ENCODE measurements at regions not wholly inside any gene's neighbourhood (a gene's known extent, or its start where the extent isn't known, plus 50 kb on each side); places are given as distances from the start of the nearest gene placed in this dataset.

DNA sequence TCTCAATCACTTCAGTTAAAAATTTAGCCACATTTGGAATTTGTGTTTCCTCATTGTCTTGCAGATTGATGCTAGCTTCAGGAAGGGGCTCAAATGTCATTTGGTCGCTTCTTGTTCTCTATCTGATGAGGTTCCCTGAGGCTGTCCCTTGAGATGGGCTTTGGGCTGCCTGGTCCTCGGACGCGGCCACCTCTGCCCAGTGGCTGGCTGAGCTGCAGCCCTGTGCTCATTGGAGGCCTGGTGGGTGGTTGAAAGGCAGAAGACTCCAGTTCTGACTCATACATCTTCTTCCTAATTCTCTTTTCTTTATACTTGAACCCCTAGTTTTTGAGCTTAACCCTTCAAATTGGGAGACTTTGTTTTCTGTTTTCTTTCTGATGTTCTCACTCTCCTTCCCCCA lies 78.8 kb upstream of the NTRK2 start:
- H3K36me3 ChIP-seq (ENCODE audit: insufficient read depth, low read depth, low read length) = no peaks in the 10 kb centered on the region
- H3K9ac ChIP-seq (ENCODE audit: low read depth, low read length) = no peak overlapping the region
- H3K4me3 ChIP-seq (ENCODE audit: low read length) = no peak overlapping the region
- no peaks in the 10 kb centered on the region for H3K9me3 ChIP-seq (ENCODE audit: insufficient read depth, low read depth, low read length)
- H3K4me1 ChIP-seq (ENCODE audit: insufficient read depth, low read length) = no peaks in the 10 kb centered on the region
- no peaks in the 10 kb centered on the region for H3K27me3 ChIP-seq (ENCODE audit: insufficient read depth, low read length)
- H3K27ac ChIP-seq (ENCODE audit: low read length) = no peak overlapping the region

DNA sequence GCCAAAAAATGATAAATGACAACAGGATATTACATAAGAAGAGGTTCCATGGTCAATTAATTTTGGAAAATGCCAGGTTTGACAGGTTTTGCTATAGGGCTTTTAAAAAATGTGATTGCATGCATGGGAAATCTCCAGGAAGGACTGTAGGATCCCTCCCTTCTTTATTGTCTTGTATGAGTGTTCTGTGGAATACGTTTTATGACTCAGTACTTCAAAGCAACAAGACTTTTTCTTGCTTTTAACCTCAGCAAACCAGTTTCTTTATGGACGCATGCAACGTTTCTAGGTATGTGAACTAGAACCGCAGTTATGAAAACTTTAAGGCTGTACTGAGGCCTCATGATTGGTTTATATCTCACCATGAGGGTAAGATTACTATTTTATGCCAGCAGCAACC lies 76.6 kb upstream of the NTRK2 start:
- Histone ChIP-seq H3K9ac (ENCODE audit: low read depth, low read length) (no peak overlapping the region), H3K27me3 (ENCODE audit: insufficient read depth, low read length) (no peaks in the 10 kb centered on the region), H3K36me3 (ENCODE audit: insufficient read depth, low read depth, low read length) (no peaks in the 10 kb centered on the region), H3K4me1 (ENCODE audit: insufficient read depth, low read length) (no peaks in the 10 kb centered on the region), H3K9me3 (ENCODE audit: insufficient read depth, low read depth, low read length) (no peaks in the 10 kb centered on the region), H3K27ac (ENCODE audit: low read length) (no peak overlapping the region), H3K4me3 (ENCODE audit: low read length) (no peak overlapping the region)

DNA sequence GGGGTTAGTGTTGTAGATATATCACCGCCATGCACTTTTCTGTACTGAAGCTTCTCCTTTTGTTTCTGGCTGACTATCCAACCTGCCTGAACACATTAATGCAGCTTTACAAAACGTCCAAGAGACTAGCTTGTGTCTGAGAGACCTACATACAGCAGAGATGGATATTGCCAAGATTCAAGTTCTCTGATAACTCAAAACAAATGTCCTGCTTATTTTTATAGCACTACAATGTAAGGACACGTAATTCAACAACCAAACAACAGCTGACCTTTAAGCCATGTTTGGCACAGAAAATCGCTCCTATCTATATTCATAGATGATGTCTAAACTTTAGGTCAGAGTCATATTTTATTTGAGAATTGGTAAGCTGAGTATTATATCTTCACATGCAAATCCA lies 76.2 kb upstream of the NTRK2 start:
- no peak overlapping the region for H3K4me3 ChIP-seq (ENCODE audit: low read length)
- H3K9ac ChIP-seq (ENCODE audit: low read depth, low read length) = no peak overlapping the region
- no peaks in the 10 kb centered on the region for H3K27me3 ChIP-seq (ENCODE audit: insufficient read depth, low read length)
- H3K9me3 ChIP-seq (ENCODE audit: insufficient read depth, low read depth, low read length) = no peaks in the 10 kb centered on the region
- no peak overlapping the region for H3K27ac ChIP-seq (ENCODE audit: low read length)
- H3K36me3 ChIP-seq (ENCODE audit: insufficient read depth, low read depth, low read length) = no peaks in the 10 kb centered on the region
- no peaks in the 10 kb centered on the region for H3K4me1 ChIP-seq (ENCODE audit: insufficient read depth, low read length)

DNA sequence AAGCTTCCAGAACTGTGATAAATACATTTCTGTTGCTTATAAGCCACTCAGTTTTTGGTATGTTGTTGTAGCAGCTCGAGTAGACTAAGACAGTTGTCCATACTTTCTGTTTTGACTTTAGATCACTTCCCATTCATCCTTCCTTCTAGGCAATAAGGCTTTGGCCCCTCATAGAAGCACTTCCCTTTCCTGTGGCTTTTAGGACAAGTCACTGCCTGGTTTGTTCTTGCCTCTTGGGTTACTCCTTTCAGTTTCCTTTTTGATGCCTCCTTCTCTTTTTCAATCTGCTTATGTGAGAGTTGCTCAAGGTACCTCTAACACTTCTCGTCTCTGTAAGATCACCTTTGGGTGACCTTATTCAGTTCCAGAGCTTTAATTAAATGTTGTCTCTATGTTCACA lies 72.4 kb upstream of the NTRK2 start:
- Histone ChIP-seq H3K27me3 (ENCODE audit: insufficient read depth, low read length) (no peaks in the 10 kb centered on the region), H3K36me3 (ENCODE audit: insufficient read depth, low read depth, low read length) (no peaks in the 10 kb centered on the region), H3K9me3 (ENCODE audit: insufficient read depth, low read depth, low read length) (no peaks in the 10 kb centered on the region), H3K27ac (ENCODE audit: low read length) (no peak overlapping the region), H3K4me3 (ENCODE audit: low read length) (no peak overlapping the region), H3K9ac (ENCODE audit: low read depth, low read length) (no peak overlapping the region), H3K4me1 (ENCODE audit: insufficient read depth, low read length) (no peaks in the 10 kb centered on the region)

DNA sequence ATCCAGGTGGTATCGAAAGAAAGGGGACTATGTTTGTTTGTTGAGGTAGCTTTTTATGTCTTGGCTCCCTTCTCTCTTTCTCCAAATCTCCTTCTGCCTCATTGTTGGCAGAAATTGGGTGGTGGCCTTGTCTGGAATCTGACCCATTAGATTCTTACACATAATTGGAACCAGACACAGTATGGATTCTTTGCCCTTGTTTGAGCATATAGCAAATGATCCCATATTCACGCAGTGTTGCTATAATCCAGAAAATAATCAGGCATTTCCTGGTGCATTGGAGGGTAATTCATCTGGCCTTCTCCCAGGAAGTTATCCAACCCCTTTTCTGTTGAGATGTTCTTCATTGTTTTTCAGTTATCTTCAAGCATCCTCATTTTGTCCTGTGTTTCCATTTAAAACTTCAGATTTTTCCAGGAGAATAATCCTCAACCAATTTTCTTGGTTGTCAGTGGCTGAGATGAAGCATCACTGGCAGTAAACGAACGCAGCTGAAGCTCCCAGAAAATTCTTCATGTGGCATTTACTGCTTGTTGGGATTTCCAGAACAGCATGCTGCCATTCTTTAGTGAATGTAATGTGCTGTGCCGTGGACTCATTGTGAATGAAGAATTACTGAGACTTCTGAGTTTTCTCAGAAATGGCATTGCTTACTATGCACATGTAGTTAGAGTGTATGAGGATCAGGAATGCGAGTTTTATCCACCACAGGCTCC lies 70.5 kb upstream of the NTRK2 start:
- Histone ChIP-seq H3K27me3 (ENCODE audit: insufficient read depth, low read length) (no peaks in the 10 kb centered on the region), H3K9ac (ENCODE audit: low read depth, low read length) (no peak overlapping the region), H3K4me3 (ENCODE audit: low read length) (no peak overlapping the region), H3K36me3 (ENCODE audit: insufficient read depth, low read depth, low read length) (no peaks in the 10 kb centered on the region), H3K27ac (ENCODE audit: low read length) (no peak overlapping the region), H3K4me1 (ENCODE audit: insufficient read depth, low read length) (no peaks in the 10 kb centered on the region), H3K9me3 (ENCODE audit: insufficient read depth, low read depth, low read length) (no peaks in the 10 kb centered on the region)

DNA sequence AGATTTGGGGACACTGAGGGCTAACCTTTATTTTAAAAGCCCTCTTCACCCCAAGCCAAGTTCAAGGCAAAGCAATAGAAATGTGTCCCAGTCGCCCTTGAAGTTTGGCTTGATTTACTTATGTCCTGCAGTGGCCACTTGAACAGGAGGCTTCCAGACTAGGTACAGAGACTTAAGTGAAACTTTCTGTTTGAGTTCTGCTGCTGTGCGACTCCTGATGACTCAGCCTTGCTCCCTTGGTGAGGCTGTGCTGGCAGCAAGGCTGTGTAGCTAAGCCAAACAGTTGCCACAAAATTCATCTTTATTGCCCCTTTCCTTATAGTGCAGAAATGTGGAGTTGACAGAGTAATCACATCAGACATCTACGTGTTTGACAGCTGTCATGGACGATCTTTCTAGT lies 68.8 kb upstream of the NTRK2 start:
- no peaks in the 10 kb centered on the region for H3K27me3 ChIP-seq (ENCODE audit: insufficient read depth, low read length)
- no peak overlapping the region for H3K9ac ChIP-seq (ENCODE audit: low read depth, low read length)
- no peak overlapping the region for H3K4me3 ChIP-seq (ENCODE audit: low read length)
- no peaks in the 10 kb centered on the region for H3K9me3 ChIP-seq (ENCODE audit: insufficient read depth, low read depth, low read length)
- H3K4me1 ChIP-seq (ENCODE audit: insufficient read depth, low read length) = no peaks in the 10 kb centered on the region
- H3K36me3 ChIP-seq (ENCODE audit: insufficient read depth, low read depth, low read length) = no peaks in the 10 kb centered on the region
- H3K27ac ChIP-seq (ENCODE audit: low read length) = no peak overlapping the region

DNA sequence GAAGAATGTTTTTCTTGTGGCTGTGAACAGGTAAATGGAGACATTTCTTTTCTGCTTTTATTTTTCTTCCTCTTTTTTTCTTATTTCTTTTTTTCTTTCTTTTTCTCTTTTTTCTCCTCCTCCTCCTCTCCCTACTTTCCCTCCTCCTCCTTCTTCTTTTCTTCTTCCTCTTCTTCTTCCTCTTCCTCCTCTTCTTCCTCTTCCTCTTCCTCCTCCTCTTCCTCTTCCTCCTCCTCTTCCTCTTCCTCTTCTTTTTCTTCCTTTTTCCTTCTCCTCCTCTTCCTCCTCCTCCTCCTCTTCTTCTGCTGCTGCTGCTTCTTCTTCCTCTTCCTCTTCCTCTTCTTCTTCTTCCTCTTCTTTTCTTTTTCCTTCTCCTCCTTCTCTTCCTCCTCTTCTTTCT lies 65.3 kb upstream of the NTRK2 start:
- no peaks in the 10 kb centered on the region for H3K9me3 ChIP-seq (ENCODE audit: insufficient read depth, low read depth, low read length)
- no peak overlapping the region for H3K27ac ChIP-seq (ENCODE audit: low read length)
- H3K36me3 ChIP-seq (ENCODE audit: insufficient read depth, low read depth, low read length) = no peaks in the 10 kb centered on the region
- no peaks in the 10 kb centered on the region for H3K4me1 ChIP-seq (ENCODE audit: insufficient read depth, low read length)
- no peak overlapping the region for H3K9ac ChIP-seq (ENCODE audit: low read depth, low read length)
- no peaks in the 10 kb centered on the region for H3K27me3 ChIP-seq (ENCODE audit: insufficient read depth, low read length)
- H3K4me3 ChIP-seq (ENCODE audit: low read length) = no peak overlapping the region

DNA sequence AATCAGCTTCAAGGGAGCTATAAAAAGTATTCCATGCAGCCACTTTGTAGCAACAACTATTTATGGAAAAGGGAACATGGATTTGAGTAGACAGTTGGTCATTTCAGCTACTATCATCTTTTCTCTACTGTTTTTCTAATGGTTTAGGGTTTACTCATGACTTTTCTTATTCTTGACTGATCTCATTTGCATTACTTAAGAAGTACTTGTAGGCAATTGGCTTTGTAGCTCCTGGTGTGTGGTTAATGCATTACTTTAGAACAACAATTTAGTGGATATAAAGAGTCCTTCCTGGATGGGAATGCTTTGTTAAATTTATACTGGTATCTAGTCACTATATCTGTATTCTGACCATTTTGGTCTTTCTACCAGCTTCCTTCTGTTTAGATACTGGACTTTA lies 59.8 kb upstream of the NTRK2 start:
- H3K27me3 ChIP-seq (ENCODE audit: insufficient read depth, low read length) = no peaks in the 10 kb centered on the region
- H3K9ac ChIP-seq (ENCODE audit: low read depth, low read length) = no peak overlapping the region
- no peaks in the 10 kb centered on the region for H3K36me3 ChIP-seq (ENCODE audit: insufficient read depth, low read depth, low read length)
- H3K4me1 ChIP-seq (ENCODE audit: insufficient read depth, low read length) = no peaks in the 10 kb centered on the region; the same call in 1 of the 2 replicates
- H3K4me3 ChIP-seq (ENCODE audit: low read length) = no peak overlapping the region
- H3K9me3 ChIP-seq (ENCODE audit: insufficient read depth, low read depth, low read length) = peaks cover 4% of the 10 kb centered on the region; the same call in 1 of the 2 replicates
- H3K27ac ChIP-seq (ENCODE audit: low read length) = no peak overlapping the region

DNA sequence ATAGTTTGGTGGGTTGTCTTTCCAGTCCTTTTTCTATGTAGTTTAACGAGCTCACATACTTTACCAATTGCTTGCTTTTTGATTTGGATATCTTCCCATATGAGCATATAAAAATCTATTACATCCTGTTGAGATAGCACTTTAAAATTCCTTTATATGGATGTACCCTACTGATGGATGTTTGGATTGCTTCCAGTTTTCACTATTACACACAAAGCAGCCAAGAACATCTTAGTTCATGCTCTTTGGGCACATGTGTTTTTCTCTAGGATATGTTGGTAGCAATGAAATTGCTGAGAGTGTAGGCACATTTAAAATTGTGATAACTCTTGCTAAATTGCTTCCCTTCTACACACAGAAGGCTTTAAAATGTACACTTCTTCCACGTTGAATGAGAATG lies 56.1 kb upstream of the NTRK2 start:
- Histone ChIP-seq H3K9ac (ENCODE audit: low read depth, low read length) (no peak overlapping the region), H3K27me3 (ENCODE audit: insufficient read depth, low read length) (no peaks in the 10 kb centered on the region), H3K9me3 (ENCODE audit: insufficient read depth, low read depth, low read length) (peaks cover 4% of the 10 kb centered on the region; the same call in 1 of the 2 replicates), H3K4me1 (ENCODE audit: insufficient read depth, low read length) (peaks cover 5% of the 10 kb centered on the region; the same call in 1 of the 2 replicates), H3K36me3 (ENCODE audit: insufficient read depth, low read depth, low read length) (no peaks in the 10 kb centered on the region), H3K4me3 (ENCODE audit: low read length) (no peak overlapping the region), H3K27ac (ENCODE audit: low read length) (no peak overlapping the region)

DNA sequence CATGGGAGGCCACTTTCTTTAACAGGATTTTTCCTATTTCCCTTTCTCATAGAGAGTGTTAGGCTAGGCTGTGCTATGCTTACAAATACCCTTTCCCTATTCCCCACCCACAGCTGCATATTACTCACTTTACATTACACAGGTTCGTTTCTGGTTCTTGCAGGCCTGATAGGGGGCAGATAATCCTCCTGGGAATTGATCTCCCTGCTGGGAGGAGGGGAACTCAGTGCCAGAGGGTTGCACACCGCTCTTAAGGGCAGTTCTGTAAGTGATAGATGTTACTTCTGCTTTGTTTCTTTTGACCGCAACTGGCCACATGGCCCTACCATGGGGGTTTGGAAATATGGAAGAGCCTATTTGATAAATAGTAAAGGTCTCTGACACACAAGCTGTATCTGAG lies 54.0 kb upstream of the NTRK2 start:
- Histone ChIP-seq H3K27ac (ENCODE audit: low read length) (no peak overlapping the region), H3K4me3 (ENCODE audit: low read length) (no peak overlapping the region), H3K27me3 (ENCODE audit: insufficient read depth, low read length) (no peaks in the 10 kb centered on the region), H3K9ac (ENCODE audit: low read depth, low read length) (no peak overlapping the region), H3K9me3 (ENCODE audit: insufficient read depth, low read depth, low read length) (peaks cover 4% of the 10 kb centered on the region; the same call in 1 of the 2 replicates), H3K4me1 (ENCODE audit: insufficient read depth, low read length) (peaks cover 5% of the 10 kb centered on the region; the same call in 1 of the 2 replicates), H3K36me3 (ENCODE audit: insufficient read depth, low read depth, low read length) (no peaks in the 10 kb centered on the region)

DNA sequence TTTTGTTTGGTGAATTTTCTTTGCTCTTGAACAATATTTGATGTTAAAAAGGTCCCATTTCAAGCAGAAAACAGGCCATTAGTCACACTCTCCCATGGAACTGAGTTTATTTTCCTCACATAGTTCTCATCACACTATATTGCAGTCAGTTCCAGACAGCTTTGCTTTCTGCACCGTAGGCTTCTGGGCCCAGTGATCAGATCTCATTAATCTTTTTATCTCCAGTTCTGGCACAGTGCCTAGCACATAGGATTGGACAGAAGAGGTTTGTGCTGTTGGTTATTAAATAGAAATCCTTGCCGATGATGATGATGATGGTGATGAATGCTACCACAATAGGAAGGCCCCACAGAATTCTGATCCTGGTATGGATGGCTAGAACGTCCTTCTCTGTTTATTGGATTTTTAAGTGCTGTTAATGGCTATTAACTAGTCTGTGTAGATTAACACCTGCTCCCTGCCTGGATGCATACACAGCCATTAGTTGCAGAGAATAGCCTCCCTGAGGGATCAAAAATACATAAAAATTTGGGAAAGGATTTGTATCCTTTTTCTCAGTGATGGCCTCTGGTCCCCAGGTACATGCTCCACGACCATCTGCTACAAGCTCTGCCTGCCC lies 52.0 kb upstream of the NTRK2 start:
- peaks cover 5% of the 10 kb centered on the region; the same call in 1 of the 2 replicates for H3K4me1 ChIP-seq (ENCODE audit: insufficient read depth, low read length)
- H3K27me3 ChIP-seq (ENCODE audit: insufficient read depth, low read length) = no peaks in the 10 kb centered on the region
- no peaks in the 10 kb centered on the region for H3K36me3 ChIP-seq (ENCODE audit: insufficient read depth, low read depth, low read length)
- no peak overlapping the region for H3K27ac ChIP-seq (ENCODE audit: low read length)
- H3K4me3 ChIP-seq (ENCODE audit: low read length) = no peak overlapping the region
- no peak overlapping the region for H3K9ac ChIP-seq (ENCODE audit: low read depth, low read length)
- no peaks in the 10 kb centered on the region for H3K9me3 ChIP-seq (ENCODE audit: insufficient read depth, low read depth, low read length)

Data from iPS-20b (cell line).